PC-9 (cell line): ENCODE measurements at regions not wholly inside any gene's neighbourhood (a gene's known extent, or its start where the extent isn't known, plus 50 kb on each side); places are given as distances from the start of the nearest gene placed in this dataset.

Experiments used
- BruUV-seq: library from RNA; stranded (reverse); fragments of 400-500 nt; replicated peaks from 2 replicates; lab custom pipeline; 2021; lab: Mats Ljungman, UMichigan
- CTCF ChIA-PET: fragments of 300-600 bp; sonication (Branson Sonifier 250); formaldehyde crosslinking; loops from one replicate; lab custom pipeline; 2022; ENCODE audit warnings: antibody characterized with exemption; lab: Charles Lee
- POLR2A ChIA-PET: fragments of 300-600 bp; sonication (Branson Sonifier 250); formaldehyde crosslinking; loops from one replicate; lab custom pipeline; 2022; ENCODE audit warnings: antibody characterized with exemption; ENCODE audit not compliant: unreplicated experiment; lab: Charles Lee
- DNase-seq, 2 experiments: peaks; one replicate each; pipeline versions ENCODE4 v3.0.0 to v3.0.0-alpha.2; 2015 to 2022; ENCODE audit warnings: mixed read lengths in 1 of 2
- H2AFZ ChIP-seq: fragments of 200-600 bp; sonication (generic); 2 replicates; pipeline ENCODE4 v1.8.1; 2017; ENCODE audit warnings: antibody characterized with exemption
- H3F3A ChIP-seq: fragments of 200-600 bp; sonication (generic); 2 replicates; pipeline ENCODE4 v1.8.1; 2017; ENCODE audit warnings: antibody characterized with exemption, mild to moderate bottlenecking, low read depth; ENCODE audit not compliant: insufficient read depth
- H3K27ac ChIP-seq: fragments of 200-600 bp; sonication (generic); 2 replicates; pipeline ENCODE4 v1.6.1; 2016; ENCODE audit warnings: mixed run types
- H3K27me3 ChIP-seq: fragments of 200-600 bp; sonication (generic); 2 replicates; pipeline ENCODE4 v1.6.1; 2016; ENCODE audit warnings: low read depth, mixed run types; ENCODE audit not compliant: insufficient read depth
- H3K36me3 ChIP-seq: fragments of 200-600 bp; sonication (generic); 2 replicates; pipeline ENCODE4 v1.6.1; 2016; ENCODE audit warnings: low read depth, mixed run types
- H3K4me1 ChIP-seq: fragments of 200-600 bp; sonication (generic); replicated peaks from 2 replicates; pipeline ENCODE4 v1.6.1; 2016; ENCODE audit warnings: mixed run types; ENCODE audit not compliant: insufficient read depth
- H3K4me2 ChIP-seq: fragments of 200-600 bp; sonication (generic); 2 replicates; pipeline ENCODE4 v1.6.1; 2017; ENCODE audit warnings: mixed run types
- H3K4me3 ChIP-seq: fragments of 200-600 bp; sonication (generic); 2 replicates; pipeline ENCODE4 v1.6.1; 2016; ENCODE audit warnings: mixed run types
- H3K79me2 ChIP-seq: fragments of 200-600 bp; sonication (generic); 2 replicates; pipeline ENCODE4 v1.6.1; 2017; ENCODE audit warnings: low read depth, mixed run types
- H3K9me2 ChIP-seq: fragments of 200-600 bp; sonication (generic); 2 replicates; pipeline ENCODE4 v1.8.1; 2017; ENCODE audit warnings: mild to moderate bottlenecking; ENCODE audit not compliant: insufficient read depth
- H3K9me3 ChIP-seq: fragments of 200-600 bp; sonication (generic); 2 replicates; pipeline ENCODE4 v1.8.1; 2016; ENCODE audit warnings: low read depth; ENCODE audit not compliant: insufficient read depth
- H4K20me1 ChIP-seq: fragments of 200-600 bp; sonication (generic); 2 replicates; pipeline ENCODE4 v1.8.1; 2017; ENCODE audit not compliant: insufficient read depth
- CTCF ChIP-seq: fragments of 200-600 bp; sonication (generic); conservative IDR thresholded peaks from 2 replicates; pipeline ENCODE4 v1.6.1; 2017; ENCODE audit warnings: mixed run types, antibody characterized with exemption, mild to moderate bottlenecking, moderate library complexity
- EZH2 ChIP-seq: fragments of 200-600 bp; sonication (generic); IDR thresholded peaks from 2 replicates; pipeline ENCODE4 v1.8.0; 2017; ENCODE audit warnings: antibody characterized with exemption, low read depth
- intact Hi-C: fragments of 100-400 bp; cut with micrococcal nuclease; formaldehyde crosslinking; loops from one replicate; pipeline ENCODE4 v1.10.0; 2022; ENCODE audit not compliant: unreplicated experiment

- no peaks in the 10 kb centered on the region for H3K79me2 ChIP-seq
- DNase-seq = no peak
- H3K9me2 ChIP-seq = no peaks in the 10 kb centered on the region
- no peak overlapping the region for H3K27ac ChIP-seq
- ChIA-PET CTCF (no interaction called here), POLR2A (no interaction called here)
- intact Hi-C loops = no loop called here
- no peaks in the 10 kb centered on the region for H4K20me1 ChIP-seq
- no peak overlapping the region for H3K4me2 ChIP-seq
- no peak overlapping the region for H3K4me3 ChIP-seq
- H3K9me3 ChIP-seq = no peaks in the 10 kb centered on the region
- BruUV-seq = no TSS peak
- no peaks in the 10 kb centered on the region for H3K27me3 ChIP-seq
- no peaks in the 10 kb centered on the region for H3F3A ChIP-seq
- no peaks in the 10 kb centered on the region for H3K4me1 ChIP-seq
- TF ChIP-seq EZH2 (no peak), CTCF (no peak)
- H3K36me3 ChIP-seq = no peaks in the 10 kb centered on the region
- no peak overlapping the region for H2AFZ ChIP-seq
These were observed 980.6 kb upstream of the PIK3C3 start for GRCh38 chr18:40974448-40974847.

GRCh38 chr18:40962784-40963183, 992.2 kb upstream of the PIK3C3 start:
- TF ChIP-seq CTCF (no peak), EZH2 (no peak)
- no peaks in the 10 kb centered on the region for H3K79me2 ChIP-seq
- no peak for DNase-seq
- ChIA-PET CTCF (no interaction called here), POLR2A (interaction anchor here (0.6 kb wide), 1 partner anchor 453 kb away, joined by 3 read pairs; no protein-coding TSS in a partner anchor)
- no peaks in the 10 kb centered on the region for H3K27me3 ChIP-seq
- H3K9me3 ChIP-seq = no peaks in the 10 kb centered on the region
- no peak overlapping the region for H3K27ac ChIP-seq
- no peak overlapping the region for H3K4me3 ChIP-seq
- intact Hi-C loops = no loop called here
- H3F3A ChIP-seq = no peaks in the 10 kb centered on the region
- H3K4me1 ChIP-seq = no peaks in the 10 kb centered on the region
- no TSS peak for BruUV-seq
- H3K36me3 ChIP-seq = no peaks in the 10 kb centered on the region
- H4K20me1 ChIP-seq = no peaks in the 10 kb centered on the region
- H3K4me2 ChIP-seq = no peak overlapping the region
- H3K9me2 ChIP-seq = no peaks in the 10 kb centered on the region
- no peak overlapping the region for H2AFZ ChIP-seq

- BruUV-seq = no TSS peak
- Histone ChIP-seq H3K9me3 (no peaks in the 10 kb centered on the region), H3K4me3 (no peak overlapping the region), H3K27ac (no peak overlapping the region), H3K4me2 (no peak overlapping the region), H3K4me1 (no peaks in the 10 kb centered on the region), H3K27me3 (no peaks in the 10 kb centered on the region), H3K36me3 (no peaks in the 10 kb centered on the region), H4K20me1 (no peaks in the 10 kb centered on the region), H3K9me2 (no peaks in the 10 kb centered on the region), H3F3A (no peaks in the 10 kb centered on the region), H3K79me2 (no peaks in the 10 kb centered on the region), H2AFZ (no peak overlapping the region)
- no peak for TF ChIP-seq EZH2
- no peak for TF ChIP-seq CTCF
- ChIA-PET CTCF (no interaction called here), POLR2A (no interaction called here)
- DNase-seq = no peak
- intact Hi-C loops = no loop called here
These were observed 997.4 kb upstream of the PIK3C3 start for GRCh38 chr18:40957533-40958070.
